H1 (cell line): ENCODE measurements at regions not wholly inside any gene's neighbourhood (a gene's known extent, or its start where the extent isn't known, plus 50 kb on each side); places are given as distances from the start of the nearest gene placed in this dataset.

Experiments
- CTCF ChIA-PET: fragments of 300-600 bp; sonication (Branson Sonifier 250); formaldehyde crosslinking; loops from one replicate; lab custom pipeline; 2021; ENCODE audit not compliant: partially characterized antibody; lab: Charles Lee
- POLR2A ChIA-PET: fragments of 300-600 bp; sonication (Branson Sonifier 250); formaldehyde crosslinking; loops from one replicate; lab custom pipeline; 2021; ENCODE audit warnings: inconsistent platforms; ENCODE audit not compliant: partially characterized antibody; lab: Charles Lee
- DNase-seq, 2 experiments: peaks; one replicate each; pipeline versions ENCODE4 v3.0.0 to v3.0.0-alpha.2; 2010 to 2022; ENCODE audit warnings: low spot score in 2 of 2, low read depth in 1 of 2, mixed read lengths in 1 of 2
- FAIRE-seq: peaks from 2 replicates; lab custom pipeline; 2011; peaks lifted over from hg19 to GRCh38; lab: Jason Lieb, UNC
- H2AFZ ChIP-seq: 2 replicates; pipeline ENCODE4 v1.8.1; 2012; ENCODE audit warnings: low read length, inconsistent platforms
- H2AK5ac ChIP-seq: 2 replicates; pipeline ENCODE4 v1.6.1; 2013; ENCODE audit warnings: low read depth, low read length
- H2BK120ac ChIP-seq: replicated peaks from 2 replicates; pipeline ENCODE3; 2013; ENCODE audit warnings: low read depth, low read length, inconsistent platforms
- H2BK12ac ChIP-seq: 2 replicates; pipeline ENCODE4 v1.6.1; 2013; ENCODE audit warnings: low read depth, low read length
- H2BK15ac ChIP-seq: 2 replicates; pipeline ENCODE4 v1.6.1; 2013; ENCODE audit warnings: low read length
- H2BK20ac ChIP-seq: 2 replicates; pipeline ENCODE4 v1.6.1; 2013; ENCODE audit warnings: low read length
- H2BK5ac ChIP-seq: 2 replicates; pipeline ENCODE4 v1.6.1; 2013; ENCODE audit warnings: low read depth, low read length
- H3K14ac ChIP-seq: 2 replicates; pipeline ENCODE4 v1.6.1; 2013; ENCODE audit warnings: inconsistent platforms; ENCODE audit not compliant: insufficient read length
- H3K18ac ChIP-seq: 2 replicates; pipeline ENCODE4 v1.6.1; 2013; ENCODE audit warnings: low read length; ENCODE audit errors: extremely low read depth
- H3K23ac ChIP-seq: 2 replicates; pipeline ENCODE4 v1.6.1; 2013; ENCODE audit warnings: inconsistent platforms; ENCODE audit not compliant: insufficient read length
- H3K23me2 ChIP-seq: 2 replicates; pipeline ENCODE4 v1.6.1; 2013; ENCODE audit warnings: low read depth, low read length
- H3K27ac ChIP-seq: 2 replicates; pipeline ENCODE4 v1.6.1; 2011; ENCODE audit warnings: low read depth, low read length, inconsistent platforms
- H3K27me3 ChIP-seq, 4 experiments: replicated peaks in 1 of 4; 1 replicate in 1 of 4; 2 replicates in 3 of 4; pipeline versions ENCODE4 v1.6.1 to v1.8.1; 2011 to 2013; ENCODE audit warnings: low read length in 3 of 4, mild to moderate bottlenecking in 3 of 4, inconsistent platforms in 2 of 4, mixed read lengths in 2 of 4, moderate library complexity in 1 of 4; ENCODE audit not compliant: control insufficient read depth in 3 of 4, insufficient read depth in 3 of 4; ENCODE audit errors: extremely low read depth in 1 of 4
- H3K36me3 ChIP-seq, 4 experiments: 2 replicates each; pipeline versions ENCODE4 v1.6.1 to v1.8.1; 2011 to 2013; ENCODE audit warnings: mild to moderate bottlenecking in 4 of 4, low read length in 3 of 4, moderate library complexity in 2 of 4, control low read depth in 1 of 4, inconsistent platforms in 1 of 4; ENCODE audit not compliant: insufficient read depth in 4 of 4, control insufficient read depth in 2 of 4
- H3K4ac ChIP-seq: replicated peaks from 2 replicates; pipeline ENCODE3; 2013; ENCODE audit warnings: low read length, low read depth, mixed read lengths, inconsistent platforms; ENCODE audit not compliant: insufficient read length
- H3K4me1 ChIP-seq, 4 experiments: replicated peaks in 1 of 4; 1 replicate in 1 of 4; 2 replicates in 3 of 4; pipeline versions ENCODE4 v1.6.1 to v1.8.1; 2011 to 2013; ENCODE audit warnings: low read length in 3 of 4, inconsistent platforms in 2 of 4, mixed read lengths in 1 of 4; ENCODE audit not compliant: insufficient read depth in 4 of 4, control insufficient read depth in 3 of 4
- H3K4me2 ChIP-seq, 2 experiments: 2 replicates each; pipeline versions ENCODE4 v1.6.1 to v1.8.1; 2011 to 2013; ENCODE audit warnings: low read depth in 2 of 2, low read length in 2 of 2, control low read depth in 1 of 2, inconsistent platforms in 1 of 2, mild to moderate bottlenecking in 1 of 2; ENCODE audit not compliant: insufficient read depth in 1 of 2
- H3K4me3 ChIP-seq, 4 experiments: fragments of 200-600, 300-600 bp in 1 of 4; sonication (generic), shearing (Covaris generic), sonication (Bioruptor Twin) in 1 of 4; 2 replicates each; pipeline versions ENCODE4 v1.5.1 to v1.8.1; 2011 to 2016; ENCODE audit warnings: low read length in 4 of 4, low read depth in 3 of 4, control low read depth in 2 of 4, inconsistent platforms in 2 of 4, mild to moderate bottlenecking in 2 of 4, mixed read lengths in 1 of 4, moderate library complexity in 1 of 4; ENCODE audit not compliant: insufficient read depth in 2 of 4; ENCODE audit errors: extremely low read depth in 1 of 4
- H3K56ac ChIP-seq: replicated peaks from 2 replicates; pipeline ENCODE3; 2013; ENCODE audit warnings: low read depth, mild to moderate bottlenecking, mixed read lengths, low read length, inconsistent platforms; ENCODE audit not compliant: insufficient read length
- H3K79me1 ChIP-seq: 2 replicates; pipeline ENCODE4 v1.6.1; 2013; ENCODE audit warnings: low read depth, low read length, control low read depth
- H3K79me2 ChIP-seq, 2 experiments: 2 replicates each; pipeline versions ENCODE4 v1.6.1 to v1.8.1; 2012 to 2013; ENCODE audit warnings: low read length in 2 of 2, mild to moderate bottlenecking in 2 of 2, inconsistent platforms in 1 of 2; ENCODE audit not compliant: insufficient read depth in 2 of 2, control insufficient read depth in 1 of 2
- H3K9ac ChIP-seq, 4 experiments: replicated peaks in 1 of 4; 1 replicate in 1 of 4; 2 replicates in 3 of 4; pipeline versions ENCODE4 v1.6.1 to v1.8.1; 2011 to 2013; ENCODE audit warnings: low read depth in 3 of 4, low read length in 3 of 4, control low read depth in 2 of 4, mild to moderate bottlenecking in 2 of 4, moderate library complexity in 2 of 4, inconsistent platforms in 1 of 4; ENCODE audit errors: extremely low read depth in 1 of 4
- H3K9me3 ChIP-seq, 2 experiments: 2 replicates each; pipeline versions ENCODE4 v1.6.1 to v1.8.1; 2012 to 2013; ENCODE audit warnings: mild to moderate bottlenecking in 2 of 2, moderate library complexity in 2 of 2, control low read depth in 1 of 2, inconsistent platforms in 1 of 2, low read depth in 1 of 2, low read length in 1 of 2, mixed read lengths in 1 of 2; ENCODE audit not compliant: insufficient read depth in 2 of 2
- H4K20me1 ChIP-seq, 2 experiments: replicated peaks in 1 of 2; 2 replicates each; pipeline versions ENCODE3 to v1.8.1; 2011 to 2013; ENCODE audit warnings: inconsistent platforms in 2 of 2, low read length in 2 of 2, mild to moderate bottlenecking in 1 of 2; ENCODE audit not compliant: insufficient read depth in 2 of 2, control insufficient read depth in 1 of 2
- H4K5ac ChIP-seq: 2 replicates; pipeline ENCODE4 v1.6.1; 2013; ENCODE audit warnings: low read length, low read depth, mixed read lengths, inconsistent platforms; ENCODE audit not compliant: insufficient read length
- H4K8ac ChIP-seq: 2 replicates; pipeline ENCODE4 v1.8.0; 2013; ENCODE audit warnings: mild to moderate bottlenecking, moderate library complexity, low read length, inconsistent platforms; ENCODE audit not compliant: insufficient read depth; ENCODE audit errors: extremely low read depth
- H4K91ac ChIP-seq: replicated peaks from 2 replicates; pipeline ENCODE3; 2013; ENCODE audit warnings: low read length, mixed read lengths, inconsistent platforms; ENCODE audit not compliant: insufficient read length
- ASH2L ChIP-seq: fragments of 200-600, 300-600 bp; sonication (generic); IDR thresholded peaks from one replicate; pipeline ENCODE4 v1.7.1; 2017; ENCODE audit warnings: low read length
- EZH2 ChIP-seq: fragments of 200-600 bp; sonication (generic); IDR thresholded peaks from 2 replicates; pipeline ENCODE4 v1.7.1; 2012; ENCODE audit warnings: low read depth, mild to moderate bottlenecking, moderate library complexity, low read length, inconsistent platforms; ENCODE audit not compliant: severe bottlenecking
- KDM4A ChIP-seq: IDR thresholded peaks from one replicate; pipeline ENCODE4 v1.7.1; 2012; ENCODE audit warnings: low read depth, mild to moderate bottlenecking, moderate library complexity, low read length, inconsistent platforms; ENCODE audit not compliant: severe bottlenecking
- RAD21 ChIP-seq, 2 experiments: IDR thresholded peaks in 1 of 2; conservative IDR thresholded peaks in 1 of 2; 2 replicates each; pipeline ENCODE4 v1.6.1; 2011; ENCODE audit warnings: low read depth in 2 of 2, low read length in 2 of 2, improper control_type of control experiment in 1 of 2, inconsistent platforms in 1 of 2, mild to moderate bottlenecking in 1 of 2, moderate library complexity in 1 of 2
- RFX5 ChIP-seq: IDR thresholded peaks from 2 replicates; pipeline ENCODE4 v1.6.1; 2011; ENCODE audit warnings: low read depth, low read length, improper control_type of control experiment, borderline replicate concordance
- TBP ChIP-seq: IDR thresholded peaks from 2 replicates; pipeline ENCODE4 v1.6.1; 2011; ENCODE audit warnings: low read depth, low read length, improper control_type of control experiment
- USF2 ChIP-seq: IDR thresholded peaks from 2 replicates; pipeline ENCODE4 v1.6.1; 2011; ENCODE audit warnings: low read length, improper control_type of control experiment
- WGBS, 2 experiments: shearing (Covaris generic) in 1 of 2; methylation state at CpG; one replicate each; pipeline versions ENCODE4 v1.1.6 to v1.1.7; 2013 to 2015; ENCODE audit warnings: low lambda C conversion rate in 2 of 2, mixed read lengths in 2 of 2, inconsistent platforms in 1 of 2, low coverage in 1 of 2, missing lambda C conversion rate in 1 of 2; ENCODE audit not compliant: insufficient replicate concordance in 2 of 2, insufficient coverage in 1 of 2, insufficient read length in 1 of 2; ENCODE audit errors: extremely low coverage in 1 of 2, missing lambda C conversion rate in 1 of 2; 5-methylcytosine and 5-hydroxymethylcytosine counted together

GRCh38 chrX:126448681-126449080 lies 103.9 kb downstream of the DCAF12L1 start:
- no peak overlapping the region for H3K4ac ChIP-seq
- no peaks in the 10 kb centered on the region for H3K23me2 ChIP-seq
- WGBS, 2 experiments, result 97% methylated on average over 3 of the region's 3 CpGs; no CpG with 5 or more reads in 1 of the 2 experiments
- H3K27ac ChIP-seq, result no peak overlapping the region
- ChIA-PET POLR2A (interaction anchor here (0.6 kb wide), 1 partner anchor 24 kb away, joined by 3 read pairs; no protein-coding TSS in a partner anchor), CTCF (no interaction called here)
- no peak overlapping the region for H2BK20ac ChIP-seq
- H3K9me3 ChIP-seq, result no peaks in the 10 kb centered on the region
- H4K5ac ChIP-seq, result no peak overlapping the region
- no peak overlapping the region for H2BK12ac ChIP-seq
- H3K18ac ChIP-seq, result no peak overlapping the region
- H2BK120ac ChIP-seq, result no peak overlapping the region
- H3K4me1 ChIP-seq, result no peaks in the 10 kb centered on the region
- peaks cover 0 to 2% (median 0%) of the 10 kb centered on the region in 4 experiments; a peak in 2 of 8 replicates for H3K36me3 ChIP-seq
- H3K23ac ChIP-seq, result no peak overlapping the region
- H3K79me1 ChIP-seq, result no peaks in the 10 kb centered on the region
- no peak overlapping the region for H2BK15ac ChIP-seq
- H3K56ac ChIP-seq, result no peak overlapping the region
- no peaks in the 10 kb centered on the region for H4K20me1 ChIP-seq
- no peak overlapping the region for H4K8ac ChIP-seq
- H2AK5ac ChIP-seq, result no peak overlapping the region
- H3K27me3 ChIP-seq, result no peaks in the 10 kb centered on the region
- no peak overlapping the region for H3K4me2 ChIP-seq
- H2BK5ac ChIP-seq, result no peak overlapping the region
- no peak overlapping the region for H3K9ac ChIP-seq
- no peak overlapping the region for H3K4me3 ChIP-seq
- DNase-seq (no peak), FAIRE-seq (no peak)
- TF ChIP-seq KDM4A, result no peak
- no peak for TF ChIP-seq EZH2
- no peak for TF ChIP-seq RAD21 (IDR thresholded peaks at IDR 0.05 in 1 of 2, conservative IDR thresholded peaks at IDR 0.05 in 1 of 2; ENCODE audit: low read depth in 2 of 2, low read length in 2 of 2)
- TF ChIP-seq RFX5, result no peak
- TF ChIP-seq USF2, result no peak
- no peak for TF ChIP-seq ASH2L
- TF ChIP-seq TBP, result no peak
- peaks cover 0 to 4% of the 10 kb centered on the region in 2 experiments; a peak in 1 of 4 replicates for H3K79me2 ChIP-seq
- H4K91ac ChIP-seq, result no peak overlapping the region
- no peak overlapping the region for H2AFZ ChIP-seq
- no peak overlapping the region for H3K14ac ChIP-seq
